Suppressor macrophage treated with lipopolysaccharide for 4 hours (primary cell): ENCODE measurements at regions not wholly inside any gene's neighbourhood (a gene's known extent, or its start where the extent isn't known, plus 50 kb on each side); places are given as distances from the start of the nearest gene placed in this dataset.

Experiments used
- DNase-seq: peaks from one replicate; pipeline ENCODE4 v3.0.0-alpha.2; 2020

- DNase-seq, result no peak
Measured at GRCh38 chr7:39892361-39892760, 57.7 kb upstream of the CDK13 start.

DNA sequence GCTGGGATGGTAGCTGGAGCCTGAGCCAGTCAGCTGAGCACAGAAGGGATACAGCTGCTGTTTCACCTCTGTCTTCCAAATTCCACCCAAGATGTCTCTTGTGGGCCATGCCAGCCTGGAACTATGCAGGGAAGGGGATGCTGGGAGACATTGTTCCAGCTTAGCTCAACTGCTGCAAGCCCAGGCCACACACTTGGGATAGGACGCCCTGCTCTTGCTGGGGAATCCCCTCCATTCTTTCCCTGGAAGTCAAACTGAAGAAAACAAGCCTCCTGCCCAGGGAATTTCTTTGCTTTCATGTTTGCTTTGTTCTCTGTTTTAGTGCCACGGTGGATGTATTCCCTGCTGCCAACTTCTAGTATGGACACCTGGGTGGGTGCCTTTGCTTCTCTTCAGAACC, 55.2 kb upstream of the CDK13 start:
- no peak for DNase-seq

DNA sequence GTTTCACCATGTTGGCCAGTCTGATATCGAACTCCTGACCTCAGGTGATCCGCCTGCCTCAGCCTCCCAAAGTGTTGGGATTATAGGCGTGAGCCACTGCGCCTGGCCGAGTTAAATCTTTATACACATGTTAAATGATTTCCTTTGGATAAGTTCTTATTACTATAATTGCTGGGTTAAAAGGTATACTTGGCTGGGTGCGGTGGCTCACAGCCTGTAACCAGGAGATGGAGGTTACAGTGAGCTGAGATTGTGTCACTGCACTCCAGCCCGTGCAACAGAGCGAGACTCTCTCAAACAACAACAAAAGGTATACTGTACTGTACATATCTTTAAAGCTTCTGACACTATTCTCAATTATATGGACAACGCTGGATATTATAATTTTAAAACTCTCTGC, 53.2 kb upstream of the CDK13 start:
- DNase-seq, result no peak

DNA sequence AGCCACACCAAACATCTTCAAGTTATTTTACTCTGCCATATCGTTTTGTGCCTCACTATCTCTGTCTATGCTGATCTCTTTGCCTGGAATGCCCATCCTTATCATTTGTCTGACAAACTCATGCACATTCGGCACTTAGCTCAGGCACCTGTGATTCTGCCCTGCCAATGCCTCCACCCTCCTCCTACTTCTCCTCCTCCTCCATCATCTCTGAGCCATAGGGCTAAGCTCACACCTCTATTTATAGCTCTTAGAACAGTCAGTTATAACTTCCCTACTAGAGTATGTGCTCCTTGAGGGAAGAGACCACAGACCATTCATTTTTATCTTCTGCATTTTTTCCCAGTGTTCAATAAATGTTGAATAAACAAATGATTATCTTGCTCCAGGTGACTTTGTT, 51.2 kb upstream of the CDK13 start:
- no peak for DNase-seq
